GM12874 (cell line): ENCODE measurements at regions not wholly inside any gene's neighbourhood (a gene's known extent, or its start where the extent isn't known, plus 50 kb on each side); places are given as distances from the start of the nearest gene placed in this dataset.

Source experiments
- CTCF ChIP-seq: IDR thresholded peaks from 2 replicates; pipeline ENCODE4 v1.5.1; 2011; ENCODE audit warnings: low read depth, mild to moderate bottlenecking, control low read depth, low read length, moderate library complexity; ENCODE audit not compliant: insufficient read depth

- no peak for TF ChIP-seq CTCF
Observed at GRCh38 chr10:117944676-117945447, 101.9 kb downstream of the RAB11FIP2 start.

DNA sequence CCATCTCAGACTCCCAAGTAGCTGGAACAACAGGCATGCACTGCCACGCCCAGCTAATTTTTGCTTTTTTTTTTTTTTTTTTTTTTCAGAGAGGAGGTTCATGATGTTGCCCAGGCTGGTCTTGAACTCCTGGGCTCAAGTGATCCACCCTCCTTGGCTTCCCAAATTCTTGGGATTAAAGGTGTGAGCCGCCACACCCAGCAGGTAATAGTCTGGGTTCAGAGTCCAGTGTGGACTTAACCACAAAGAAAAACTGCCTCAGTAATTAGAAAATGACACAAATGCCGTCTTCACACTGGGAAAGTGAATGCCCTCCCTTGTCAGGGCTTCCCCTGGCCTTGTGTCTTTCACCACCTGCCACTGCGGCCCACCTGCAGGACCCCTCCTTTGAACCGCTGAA, 101.1 kb downstream of the RAB11FIP2 start:
- TF ChIP-seq CTCF = no peak

DNA sequence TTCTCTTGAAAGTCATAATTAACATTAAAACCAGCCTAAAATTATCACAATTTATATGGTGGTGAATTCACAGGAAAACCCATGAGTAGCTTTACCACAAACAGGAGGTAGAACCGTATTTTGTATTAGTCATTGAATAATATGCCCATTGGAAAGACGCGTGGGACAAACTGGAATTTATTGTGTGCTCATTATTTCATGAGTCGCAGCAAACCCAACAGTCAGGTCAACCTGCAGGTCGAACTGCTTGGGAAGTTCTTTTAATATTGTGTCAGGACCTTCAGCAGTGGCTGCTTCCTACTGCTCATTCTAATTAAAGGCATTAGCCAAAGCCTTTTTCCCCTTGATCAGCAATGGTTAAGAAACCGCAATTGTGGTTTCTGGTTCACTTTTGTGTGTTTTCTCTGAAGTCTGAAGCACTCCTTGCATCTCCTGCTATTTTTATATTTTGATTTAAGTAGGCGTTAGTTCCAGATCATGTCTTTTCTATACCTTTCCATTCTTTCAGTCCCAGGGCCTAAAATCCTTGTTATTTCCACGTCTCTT, 100.1 kb downstream of the RAB11FIP2 start:
- no peak for TF ChIP-seq CTCF

DNA sequence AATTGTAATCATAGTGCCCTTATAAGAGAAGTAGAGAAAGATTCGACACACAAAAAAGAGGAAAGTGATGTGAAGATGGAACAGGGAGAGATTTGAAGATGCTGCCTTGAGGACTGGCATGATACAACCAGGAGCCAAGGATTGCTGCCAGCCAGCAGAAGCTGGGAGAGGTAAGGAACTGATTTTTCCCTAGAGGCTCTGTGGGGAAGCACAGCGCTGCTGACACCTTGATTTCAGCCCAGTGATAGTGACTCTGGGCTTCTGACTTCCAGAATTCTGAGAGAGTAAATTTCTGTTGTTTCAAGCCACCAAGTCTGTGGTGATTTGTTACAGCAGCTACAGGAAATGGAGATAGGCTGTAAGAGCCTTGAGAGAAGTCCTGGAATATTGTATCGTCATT, 98.2 kb downstream of the RAB11FIP2 start:
- no peak for TF ChIP-seq CTCF

- no peak for TF ChIP-seq CTCF
Observed at GRCh38 chr10:117950408-117950807, 96.3 kb downstream of the RAB11FIP2 start.
